GM18861 (cell line): ENCODE measurements at regions not wholly inside any gene's neighbourhood (a gene's known extent, or its start where the extent isn't known, plus 50 kb on each side); places are given as distances from the start of the nearest gene placed in this dataset.

Source experiments
- ATAC-seq: cut with Tn5 transposase; IDR thresholded peaks from one replicate; pipeline ENCODE4 v1.9.1; 2021; ENCODE audit not compliant: unreplicated experiment

- no peak for ATAC-seq
Observed at GRCh38 chr11:116536416-116536815, 236.4 kb downstream of the BUD13 start.

GRCh38 chr11:116535994-116536393 is 236.8 kb downstream of the BUD13 start:
- no peak for ATAC-seq

- no peak for ATAC-seq
Observed at GRCh38 chr11:116535120-116535519, 237.7 kb downstream of the BUD13 start.

GRCh38 chr11:116534270-116534975 is 238.4 kb downstream of the BUD13 start:
- ATAC-seq = no peak

- ATAC-seq = no peak
Observed at GRCh38 chr11:116533186-116533825, 239.5 kb downstream of the BUD13 start.

- ATAC-seq = no peak
Observed at GRCh38 chr11:116532066-116532465, 240.7 kb downstream of the BUD13 start.

- no peak for ATAC-seq
Observed at GRCh38 chr11:116530705-116531104, 242.1 kb downstream of the BUD13 start.

- no peak for ATAC-seq
Observed at GRCh38 chr11:116529271-116529670, 243.5 kb downstream of the BUD13 start.

- ATAC-seq = no peak
Observed at GRCh38 chr11:116527180-116527991, 245.4 kb downstream of the BUD13 start.

- ATAC-seq = no peak
Observed at GRCh38 chr11:116525961-116526495, 246.8 kb downstream of the BUD13 start.

- ATAC-seq = no peak
Observed at GRCh38 chr11:116519499-116519898, 253.3 kb downstream of the BUD13 start.

GRCh38 chr11:116518141-116518540 is 254.6 kb downstream of the BUD13 start:
- ATAC-seq = no peak

GRCh38 chr11:116517584-116517983 is 255.2 kb downstream of the BUD13 start:
- no peak for ATAC-seq

GRCh38 chr11:116517077-116517476 is 255.7 kb downstream of the BUD13 start:
- no peak for ATAC-seq

GRCh38 chr11:116515664-116516184 is 257.1 kb downstream of the BUD13 start:
- no peak for ATAC-seq

GRCh38 chr11:116513894-116514293 is 258.9 kb downstream of the BUD13 start:
- no peak for ATAC-seq

GRCh38 chr11:116513278-116513823 is 259.4 kb downstream of the BUD13 start:
- ATAC-seq = no peak

GRCh38 chr11:116512841-116513240 is 259.9 kb downstream of the BUD13 start:
- ATAC-seq = no peak

GRCh38 chr11:116511684-116512083 is 261.1 kb downstream of the BUD13 start:
- no peak for ATAC-seq

- no peak for ATAC-seq
Observed at GRCh38 chr11:116510886-116511650, 261.7 kb downstream of the BUD13 start.
